Lower leg skin (tissue), 4 donors: ENCODE measurements at regions not wholly inside any gene's neighbourhood (a gene's known extent, or its start where the extent isn't known, plus 50 kb on each side); places are given as distances from the start of the nearest gene placed in this dataset.

ENCODE experiments used
- DNase-seq, 2 donors: peaks; one replicate each; pipeline ENCODE4 v3.0.0-alpha.2; 2019; ENCODE audit warnings: low spot score in 2 of 2
- H3K4me3 ChIP-seq: fragments of 200-600 bp; sonication (generic); 2 replicates; pipeline ENCODE4 v1.5.1; 2017; ENCODE audit warnings: mild to moderate bottlenecking, low read depth; ENCODE audit not compliant: poor library complexity, severe bottlenecking
- CTCF ChIP-seq, 3 donors: fragments of 450-650 bp; IDR thresholded peaks; one replicate each; pipeline ENCODE4 v1.5.1; 2016; ENCODE audit warnings: antibody characterized with exemption in 3 of 3, mild to moderate bottlenecking in 3 of 3, moderate library complexity in 2 of 3
- POLR2A ChIP-seq, 2 donors: fragments of 450-650 bp; IDR thresholded peaks; one replicate each; pipeline ENCODE4 v1.6.1; 2016 to 2017; ENCODE audit warnings: antibody characterized with exemption in 2 of 2, mild to moderate bottlenecking in 1 of 2, moderate library complexity in 1 of 2
- WGBS, 2 donors: methylation state at CpG; one replicate each; pipeline ENCODE4 v1.1.5; 2018; 5-methylcytosine and 5-hydroxymethylcytosine counted together
- intact Hi-C: fragments of 100-400 bp; cut with DNase I; formaldehyde crosslinking; loops from one replicate; pipeline ENCODE4 v1.15.0; 2023; ENCODE audit warnings: low total_unique reads

- H3K4me3 ChIP-seq, result no peak overlapping the region
- TF ChIP-seq POLR2A (IDR thresholded peaks at IDR 0.05) (no peak), CTCF (IDR thresholded peaks at IDR 0.05) (no peak)
- no peak for DNase-seq
- intact Hi-C loops, result no loop called here
- WGBS, 2 donors, result 75 to 82% methylated on average over 3 of the region's 3 CpGs
Observed at GRCh38 chr4:104263100-104263499, 231.6 kb downstream of the CXXC4 start.

GRCh38 chr4:104262678-104263077 is 232.0 kb downstream of the CXXC4 start:
- DNase-seq, result no peak
- no peak overlapping the region for H3K4me3 ChIP-seq
- intact Hi-C loops, result no loop called here
- 69 to 72% methylated on average over 2 of the region's 2 CpGs for WGBS, 2 donors
- TF ChIP-seq POLR2A (IDR thresholded peaks at IDR 0.05), result no peak
- TF ChIP-seq CTCF (IDR thresholded peaks at IDR 0.05), result no peak

GRCh38 chr4:104248726-104249125 is 246.0 kb downstream of the CXXC4 start:
- no peak for DNase-seq
- TF ChIP-seq CTCF (IDR thresholded peaks at IDR 0.05), result no peak
- TF ChIP-seq POLR2A (IDR thresholded peaks at IDR 0.05), result no peak
- H3K4me3 ChIP-seq, result no peak overlapping the region
- WGBS, 2 donors, result 86 to 100% methylated on average over 1 of the region's 1 CpG
- intact Hi-C loops, result no loop called here

GRCh38 chr4:104235967-104236366 is 258.7 kb downstream of the CXXC4 start:
- TF ChIP-seq CTCF (IDR thresholded peaks at IDR 0.05), result no peak
- TF ChIP-seq POLR2A (IDR thresholded peaks at IDR 0.05), result no peak
- no peak overlapping the region for H3K4me3 ChIP-seq
- intact Hi-C loops, result no loop called here
- 28 to 33% methylated on average over 4 of the region's 4 CpGs for WGBS, 2 donors
- DNase-seq, result no peak

DNA sequence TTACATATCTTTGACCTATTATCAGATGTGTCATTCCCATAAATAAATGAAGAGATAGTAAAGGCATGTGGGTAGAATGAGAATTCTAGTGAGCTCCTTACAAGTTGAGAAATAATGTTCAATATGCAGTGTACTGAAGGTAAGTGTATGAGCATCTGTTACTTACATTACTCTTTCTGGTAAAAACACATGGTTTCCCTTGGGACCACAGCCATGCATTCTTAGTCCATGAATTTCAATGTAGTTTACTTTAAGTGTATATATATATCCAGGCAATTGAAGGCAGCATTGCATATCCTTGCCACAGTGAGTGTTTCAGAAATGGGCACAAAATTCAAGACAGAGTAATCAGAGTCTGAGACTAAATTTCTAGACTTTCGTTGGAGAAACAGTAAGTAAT is 277.2 kb downstream of the CXXC4 start:
- intact Hi-C loops, result no loop called here
- no peak overlapping the region for H3K4me3 ChIP-seq
- TF ChIP-seq CTCF (IDR thresholded peaks at IDR 0.05), result no peak
- no peak for TF ChIP-seq POLR2A (IDR thresholded peaks at IDR 0.05)
- 59 to 69% methylated on average over 1 of the region's 1 CpG for WGBS, 2 donors
- no peak for DNase-seq

DNA sequence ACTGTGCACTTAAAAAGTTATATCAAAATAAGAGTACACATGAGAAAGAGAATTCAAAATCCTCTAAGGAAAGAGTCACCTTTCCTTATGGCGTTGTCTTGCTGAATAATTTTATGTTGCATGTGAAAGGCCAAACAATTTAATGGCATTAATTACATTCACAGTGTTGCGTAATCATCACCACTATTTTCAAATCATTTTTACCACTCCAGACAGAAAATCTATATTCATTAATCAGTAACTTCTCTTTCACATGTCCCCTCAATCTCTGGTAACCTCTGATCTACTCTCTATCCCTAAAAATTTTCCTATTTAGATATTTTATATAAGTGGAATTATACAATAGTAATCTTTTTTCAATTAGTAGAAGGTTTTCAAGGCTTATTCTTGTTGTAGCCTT is 283.0 kb downstream of the CXXC4 start:
- WGBS, 2 donors, result 84 to 96% methylated on average over 2 of the region's 2 CpGs
- no peak for DNase-seq
- no peak overlapping the region for H3K4me3 ChIP-seq
- intact Hi-C loops, result no loop called here
- TF ChIP-seq POLR2A (IDR thresholded peaks at IDR 0.05), result no peak
- TF ChIP-seq CTCF (IDR thresholded peaks at IDR 0.05), result no peak
